HG03159 (cell line): ENCODE measurements at regions not wholly inside any gene's neighbourhood (a gene's known extent, or its start where the extent isn't known, plus 50 kb on each side); places are given as distances from the start of the nearest gene placed in this dataset.
"Not testable (repeated sequence)": the region's sequence is repeated elsewhere in the genome, so short reads cannot be mapped to it uniquely, and the experiment has no call there.

ENCODE experiments used
- ATAC-seq: cut with Tn5 transposase; IDR thresholded peaks from one replicate; pipeline ENCODE4 v1.9.1; 2021; ENCODE audit warnings: mild to moderate bottlenecking, moderate library complexity; ENCODE audit not compliant: unreplicated experiment

DNA sequence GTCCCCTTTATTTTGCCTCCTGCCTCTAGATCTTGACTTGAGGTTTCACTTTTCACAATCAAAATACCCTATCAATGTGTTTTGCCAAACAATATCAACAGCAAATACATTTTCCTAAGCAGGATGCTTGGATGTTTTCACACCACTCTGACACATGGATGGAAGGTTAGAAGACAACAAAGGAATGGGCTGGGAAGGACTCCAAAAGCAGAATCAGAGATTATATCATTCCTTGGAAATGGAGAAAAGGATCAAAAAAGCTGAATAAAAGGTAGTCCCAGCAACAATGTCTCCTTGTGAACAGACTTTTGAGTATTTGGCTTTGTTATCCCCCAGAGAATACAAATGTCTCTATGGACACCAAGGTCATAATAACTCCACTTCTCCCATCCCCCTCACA, 170.8 kb downstream of the ETAA1 start:
- ATAC-seq: no peak

DNA sequence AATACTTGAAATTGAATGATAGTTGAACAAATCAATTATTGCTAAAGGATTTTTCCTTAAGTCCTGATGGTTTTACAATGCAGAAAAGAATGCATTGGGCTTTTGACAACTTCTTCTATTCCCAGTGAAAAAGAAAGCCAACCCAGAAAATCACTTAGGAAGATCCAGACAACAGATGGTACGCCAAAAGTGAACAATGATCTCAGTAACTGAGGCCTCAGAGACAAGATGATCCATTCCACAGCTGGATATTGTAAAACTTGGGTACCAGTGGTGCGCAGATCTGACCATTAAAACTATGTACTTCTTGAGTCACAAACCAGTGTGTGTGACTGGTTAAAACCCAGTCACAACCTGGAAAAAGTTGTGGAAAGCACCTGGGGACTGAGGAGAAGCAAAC, 173.5 kb downstream of the ETAA1 start:
- no peak for ATAC-seq

DNA sequence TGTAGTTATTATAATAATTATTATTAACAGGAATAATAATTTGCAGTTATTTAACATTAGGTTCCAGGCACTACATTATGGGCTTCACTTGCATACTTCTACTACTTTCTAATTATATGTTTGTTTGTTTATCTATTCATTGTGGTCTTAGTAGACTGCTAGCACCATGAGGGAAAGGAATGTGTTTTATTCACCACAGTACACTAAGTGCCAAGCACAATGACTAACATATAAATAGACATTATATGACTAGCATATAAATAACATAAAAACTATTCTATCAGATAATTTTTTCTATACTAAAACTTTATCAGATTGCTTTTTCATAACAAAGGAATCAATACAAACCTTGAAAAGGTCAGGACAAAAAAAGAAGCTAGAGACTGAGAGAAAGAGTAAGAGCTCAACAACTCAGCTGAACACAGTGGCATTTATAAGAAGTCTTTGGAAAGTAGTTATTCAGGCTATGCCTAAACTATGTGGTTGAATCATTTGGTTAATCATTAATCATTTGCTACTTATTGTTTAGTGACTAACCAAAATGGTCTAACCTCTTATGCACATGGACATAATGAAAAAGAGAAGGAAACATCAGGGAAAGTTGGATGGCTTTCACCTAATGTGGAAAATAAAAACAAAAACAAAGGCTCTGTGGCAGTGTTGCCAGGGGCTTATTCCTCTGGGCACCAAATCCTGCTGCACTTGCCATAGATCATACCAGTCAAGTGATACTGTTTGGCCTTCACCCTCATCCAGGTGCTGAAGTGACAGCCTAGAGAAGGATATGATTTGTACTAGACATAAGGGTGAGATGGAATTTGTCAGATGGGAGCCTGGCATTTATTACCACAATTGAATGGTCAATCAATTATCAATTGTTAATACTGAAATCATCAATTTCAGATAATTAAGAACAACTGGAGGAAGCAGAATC, 174.9 kb downstream of the ETAA1 start:
- no peak for ATAC-seq

DNA sequence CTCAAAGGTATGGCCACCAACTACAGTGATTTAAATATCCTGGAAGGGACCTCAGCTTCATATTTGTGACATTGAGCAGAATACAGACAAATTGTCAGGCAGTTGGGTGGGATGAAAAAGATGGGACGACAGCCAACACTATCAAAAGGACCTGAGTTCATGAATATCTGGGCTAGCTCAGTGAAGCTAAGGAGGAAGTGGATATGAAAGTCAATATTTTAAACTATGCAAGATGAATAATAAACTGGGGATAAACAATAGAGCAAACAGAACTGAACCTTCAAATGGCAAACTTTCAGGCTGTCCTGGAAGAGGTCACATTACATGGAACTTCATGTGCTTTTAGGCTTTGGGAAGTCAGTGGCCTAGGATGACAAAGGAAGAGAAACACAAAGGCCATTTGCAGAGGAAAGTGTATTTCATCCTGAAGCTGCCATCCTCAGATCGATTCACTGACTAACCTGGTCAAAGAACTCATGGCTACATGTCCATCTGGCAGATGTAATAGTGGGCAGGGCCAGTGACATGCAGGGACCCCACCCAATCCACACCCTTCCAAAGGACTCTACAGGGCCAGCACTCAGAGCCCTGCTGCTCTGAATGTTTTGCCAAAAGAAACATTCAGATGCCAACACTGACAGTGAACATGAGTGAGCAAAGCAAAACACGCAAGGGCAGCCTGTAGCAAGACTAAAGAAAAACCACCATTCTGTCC, 175.7 kb downstream of the ETAA1 start:
- ATAC-seq: no peak

DNA sequence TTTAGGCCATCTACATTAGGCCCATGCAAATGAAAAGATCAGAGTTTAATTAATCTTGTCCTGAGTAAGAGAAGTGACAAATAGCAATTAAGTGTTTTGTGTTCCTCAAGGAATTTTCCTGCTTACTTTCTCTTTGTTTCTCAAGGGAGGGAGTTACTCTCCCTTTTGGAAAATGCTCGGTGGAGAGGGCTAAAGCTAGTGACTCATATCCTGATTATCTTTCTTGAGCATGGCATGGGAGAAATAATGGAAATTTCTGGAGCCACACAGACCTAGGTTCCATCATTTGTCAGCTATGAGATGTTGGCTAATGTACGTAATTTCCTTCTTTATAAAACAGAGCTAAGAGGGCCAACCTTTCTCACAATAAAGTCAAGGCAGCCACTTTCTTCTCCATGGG, 177.1 kb downstream of the ETAA1 start:
- ATAC-seq: no peak

DNA sequence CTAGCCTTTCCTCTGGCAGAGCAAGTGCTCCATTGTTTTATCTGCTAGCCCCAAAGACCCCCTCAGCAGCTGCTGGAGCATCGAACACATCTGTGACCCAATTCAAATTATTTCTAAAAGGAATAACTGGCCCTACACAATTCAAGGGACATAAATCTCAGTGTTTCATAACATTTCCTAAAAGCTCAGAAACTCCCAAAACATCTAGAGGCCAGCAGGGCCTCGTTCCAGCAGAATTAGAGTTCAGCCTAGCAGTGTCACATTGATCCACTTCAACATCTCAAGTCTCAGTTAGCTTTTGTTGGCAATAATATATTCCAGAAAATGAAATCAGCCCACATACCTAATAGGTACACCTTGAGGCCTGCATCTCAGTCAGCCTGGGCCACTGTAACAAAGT, 179.1 kb downstream of the ETAA1 start:
- ATAC-seq: no peak

DNA sequence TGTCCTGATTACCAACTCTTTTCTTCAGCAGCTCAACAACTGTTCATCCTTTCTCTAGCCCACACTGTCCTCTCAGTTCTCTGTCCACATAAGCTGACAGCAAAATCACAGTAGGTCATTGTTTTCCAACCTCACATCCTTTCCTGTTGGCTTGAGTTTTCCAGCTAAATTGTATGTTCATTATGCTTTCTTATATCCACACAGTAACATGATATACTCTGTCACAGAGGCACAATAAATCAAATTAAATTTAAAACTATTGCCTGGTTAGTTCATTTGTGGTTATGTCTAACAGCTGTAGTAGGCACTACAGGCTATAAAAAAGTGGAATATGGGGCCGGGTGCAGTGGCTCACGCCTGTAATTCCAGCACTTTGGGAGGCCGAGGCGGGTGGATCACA, 179.9 kb downstream of the ETAA1 start:
- ATAC-seq: no peak

DNA sequence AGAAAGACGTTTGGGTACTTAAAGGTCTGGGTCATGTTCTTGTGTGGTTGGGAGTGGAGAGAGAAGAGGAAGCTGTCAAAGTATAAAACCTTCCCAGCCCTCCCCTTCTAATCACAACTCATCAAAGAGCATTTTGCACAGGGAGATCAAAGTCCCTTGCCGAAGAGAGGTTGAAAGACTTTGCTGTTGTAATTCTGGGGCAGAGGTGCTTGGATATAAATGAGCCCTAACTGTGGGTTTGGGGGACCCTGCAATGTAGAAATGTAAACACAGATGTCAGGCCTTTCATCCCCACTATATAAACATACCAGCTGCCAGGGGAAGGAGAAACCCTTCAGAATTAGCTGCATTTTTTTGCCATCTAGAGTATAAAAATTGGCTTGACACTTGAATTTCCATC, 182.1 kb downstream of the ETAA1 start:
- ATAC-seq: no peak

DNA sequence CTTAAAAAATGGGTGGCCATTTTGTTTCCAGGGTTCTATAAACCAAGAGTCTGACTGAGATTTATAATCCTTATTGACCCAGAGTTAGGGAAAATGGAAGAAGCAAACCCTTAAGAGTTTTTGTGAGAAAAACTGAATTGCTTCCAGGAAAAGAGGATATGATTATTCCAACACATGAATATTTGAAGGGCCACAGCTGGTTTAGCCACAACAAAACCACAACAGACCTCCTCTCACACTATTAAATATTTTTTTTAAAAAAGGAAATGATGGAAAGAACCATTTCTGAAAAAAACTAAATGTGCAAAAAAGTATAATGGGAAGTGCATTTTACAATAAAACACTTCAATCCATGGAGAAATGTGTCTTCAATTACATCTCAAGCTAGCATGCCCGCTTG, 182.7 kb downstream of the ETAA1 start:
- ATAC-seq: no peak

DNA sequence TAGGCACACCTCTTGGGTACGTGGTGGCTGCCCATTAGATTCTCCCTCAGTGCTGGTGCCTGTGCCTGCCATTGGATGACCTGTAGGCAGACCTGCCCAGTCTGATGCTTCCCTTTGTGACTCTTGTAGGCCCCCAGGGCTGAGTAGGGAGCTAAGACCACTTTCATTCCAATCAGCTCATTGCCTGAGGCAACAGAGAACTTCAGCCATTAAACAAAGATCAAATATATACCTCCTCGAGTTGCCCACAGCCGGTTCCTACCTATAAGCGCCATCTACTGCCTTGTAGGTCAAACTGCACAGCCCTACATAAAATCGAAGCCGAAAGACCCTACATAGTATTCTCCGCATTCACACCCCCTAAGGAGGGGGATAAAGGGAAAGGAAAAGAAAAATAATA, 184.6 kb downstream of the ETAA1 start:
- ATAC-seq: no peak

DNA sequence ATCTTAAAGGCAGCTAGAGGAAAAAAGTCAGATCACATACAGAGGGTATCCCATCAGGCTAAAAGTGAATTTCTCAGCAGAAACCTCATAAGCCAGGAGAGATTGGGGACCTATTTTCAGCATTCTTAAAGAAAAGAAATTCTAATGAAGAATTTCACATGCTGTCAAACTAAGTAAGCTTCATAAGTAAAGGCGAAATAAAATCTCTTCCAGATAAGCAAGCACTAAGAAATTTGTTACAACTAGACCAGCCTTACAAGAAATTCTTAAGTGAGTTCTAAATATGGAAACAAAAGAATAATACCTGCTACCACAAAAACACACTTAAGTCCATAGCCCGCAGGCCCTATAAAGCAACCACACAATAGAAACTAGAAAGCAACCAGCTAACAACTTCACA, 186.1 kb downstream of the ETAA1 start:
- ATAC-seq: no peak

DNA sequence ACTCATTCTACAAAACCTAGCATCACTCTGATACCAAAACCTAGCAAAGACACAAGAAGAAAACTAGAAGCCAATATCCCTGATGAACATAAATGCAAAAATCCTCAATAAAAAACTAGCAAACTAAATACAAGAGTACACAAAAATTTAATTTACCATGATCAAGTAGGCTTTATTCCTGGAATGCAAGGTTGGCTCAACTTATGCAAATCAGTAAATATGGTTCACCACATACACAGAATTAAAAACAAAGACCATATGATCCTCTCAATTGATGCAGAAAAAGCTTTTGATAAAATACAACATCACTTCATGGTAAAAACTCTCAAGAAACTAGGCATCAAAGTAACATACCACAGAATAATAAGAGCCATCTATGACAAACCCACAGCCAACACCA, 188.3 kb downstream of the ETAA1 start:
- ATAC-seq: no peak

DNA sequence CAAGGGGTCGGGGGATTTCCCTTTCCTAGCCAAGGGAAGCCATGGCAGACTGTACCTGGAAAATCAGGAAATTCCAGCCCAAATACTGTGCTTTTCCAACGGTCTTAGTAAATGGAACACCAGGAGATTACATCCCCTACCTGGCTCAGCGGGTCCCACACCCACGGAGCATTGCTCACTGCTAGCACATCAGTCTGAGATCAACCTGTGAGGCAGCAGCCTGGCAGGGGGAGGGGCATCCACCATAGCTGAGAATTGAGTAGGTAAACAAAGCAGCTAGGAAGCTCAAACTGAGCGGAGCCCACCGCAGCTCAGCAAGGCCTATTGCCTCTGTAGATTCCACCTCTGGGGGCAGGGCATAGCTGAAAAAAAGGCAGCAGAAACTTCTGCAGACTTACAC, 192.0 kb downstream of the ETAA1 start:
- not testable (repeated sequence) for ATAC-seq

DNA sequence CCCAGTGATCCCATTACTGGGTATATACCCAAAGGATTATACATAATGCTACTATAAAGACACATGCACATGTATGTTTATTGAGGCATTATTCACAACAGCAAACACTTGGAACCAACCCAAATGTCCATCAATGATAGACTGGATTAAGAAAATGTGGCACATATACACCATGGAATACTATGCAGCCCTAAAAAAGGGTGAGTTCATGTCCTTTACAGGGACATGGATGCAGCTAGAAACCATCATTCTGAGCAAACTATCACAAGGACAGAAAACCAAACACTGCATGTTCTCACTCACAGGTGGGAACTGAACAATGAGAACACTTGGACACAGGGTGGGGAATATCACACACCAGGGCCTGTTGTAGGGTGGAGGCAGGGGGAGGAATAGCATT, 197.4 kb downstream of the ETAA1 start:
- not testable (repeated sequence) for ATAC-seq

DNA sequence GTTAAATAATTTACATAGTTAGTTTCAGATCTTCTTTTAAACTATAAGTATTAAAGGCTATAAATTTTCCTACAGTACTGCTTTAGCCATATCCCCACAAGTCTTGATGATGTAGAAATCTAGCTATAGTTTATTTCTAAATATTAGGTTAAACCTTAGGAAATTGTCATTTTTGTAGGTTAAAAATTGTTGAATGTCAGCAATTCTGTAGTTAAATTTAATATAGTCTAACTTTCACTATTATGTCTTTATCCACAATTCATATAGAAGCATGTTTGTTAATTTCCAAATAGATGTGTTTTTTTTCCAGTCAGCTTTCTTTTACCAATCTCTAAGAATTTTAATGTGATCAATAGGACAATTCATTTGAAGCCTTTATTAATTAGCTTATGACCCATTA, 199.7 kb downstream of the ETAA1 start:
- no peak for ATAC-seq

DNA sequence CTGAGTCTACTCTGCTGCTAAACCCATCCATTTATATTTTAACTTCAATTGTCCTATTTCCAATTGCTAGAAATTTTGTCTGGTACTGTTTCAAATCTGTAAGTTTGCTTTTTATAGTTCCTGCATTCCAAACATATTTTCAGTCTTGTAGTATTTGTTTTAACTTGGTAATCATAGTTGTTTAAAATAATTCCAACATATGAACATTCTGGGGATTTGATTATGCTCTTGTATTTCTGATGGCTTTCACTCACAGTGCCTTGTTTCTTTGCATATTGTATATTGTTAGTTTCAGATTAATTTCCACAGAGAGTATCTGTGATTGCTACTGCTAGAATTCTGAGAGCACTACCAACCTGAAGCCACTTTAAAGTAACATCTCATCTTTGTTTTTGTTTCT, 202.4 kb downstream of the ETAA1 start:
- ATAC-seq: no peak

DNA sequence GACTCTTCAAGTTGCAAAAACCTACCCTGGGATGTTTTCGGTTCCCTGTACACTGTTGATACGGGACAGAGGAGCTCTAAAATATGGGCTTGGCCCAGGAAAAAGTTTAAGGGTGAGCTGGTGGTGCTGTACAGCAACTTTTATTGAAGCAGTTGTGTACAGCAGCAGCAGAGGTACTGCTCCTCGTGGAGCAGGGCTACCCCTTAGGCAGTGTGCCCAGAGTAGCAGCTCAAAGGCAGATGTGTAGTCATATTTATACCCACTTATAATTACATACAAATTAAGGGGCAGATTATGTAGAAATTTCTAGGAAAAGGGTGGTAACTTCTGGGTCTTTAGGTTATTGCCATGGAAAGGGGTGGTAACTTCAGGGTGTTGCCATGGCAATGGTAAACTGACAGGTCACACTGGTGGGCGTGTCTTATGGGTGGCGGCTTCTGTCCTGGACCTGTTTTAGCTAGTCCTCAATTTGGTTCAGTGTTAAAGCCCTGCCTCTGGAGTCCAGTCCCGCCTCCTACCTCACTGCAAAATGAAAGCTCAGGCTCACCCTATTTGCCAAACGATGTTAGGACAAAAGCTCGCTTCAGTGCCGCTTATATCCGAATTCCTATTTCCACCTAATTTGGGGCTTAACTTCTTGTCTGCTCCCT, 203.2 kb downstream of the ETAA1 start:
- no peak for ATAC-seq

DNA sequence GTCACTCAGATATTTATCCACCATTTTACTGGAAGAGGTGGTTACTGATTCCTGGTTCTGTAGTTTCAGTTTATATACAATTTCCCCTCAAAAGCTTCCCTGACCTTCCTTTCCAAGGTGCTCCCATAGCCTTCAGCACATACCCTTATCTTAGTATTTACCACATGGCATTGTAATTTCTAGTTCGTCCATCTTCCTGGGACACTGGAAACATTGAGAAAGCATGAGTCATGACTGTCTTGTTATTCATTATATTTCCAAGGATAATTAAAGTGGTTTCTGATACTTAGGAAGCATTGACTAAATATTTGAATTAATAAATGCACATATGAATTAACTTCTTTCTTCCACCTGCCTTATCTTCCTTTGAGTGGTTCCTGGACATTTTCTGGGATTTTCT, 203.8 kb downstream of the ETAA1 start:
- ATAC-seq: no peak

DNA sequence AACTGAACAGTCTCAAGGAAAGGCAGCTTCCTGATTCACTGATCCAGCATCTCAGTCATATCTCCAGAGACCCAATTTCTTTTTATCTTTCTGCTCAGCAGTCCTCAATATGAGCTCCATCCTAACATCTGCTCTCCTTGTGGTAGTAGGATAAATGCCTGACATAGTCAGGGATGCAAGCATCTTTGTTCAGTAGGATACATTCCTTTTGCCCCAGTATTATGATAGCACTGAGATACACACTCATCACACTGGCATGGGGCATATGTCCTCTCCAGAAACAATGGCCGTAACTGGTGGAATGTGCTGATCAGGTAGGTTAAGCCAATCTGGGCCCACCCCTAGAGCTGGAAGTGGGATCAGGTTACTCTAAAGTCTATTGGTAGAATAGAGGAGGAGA, 207.2 kb downstream of the ETAA1 start:
- no peak for ATAC-seq

DNA sequence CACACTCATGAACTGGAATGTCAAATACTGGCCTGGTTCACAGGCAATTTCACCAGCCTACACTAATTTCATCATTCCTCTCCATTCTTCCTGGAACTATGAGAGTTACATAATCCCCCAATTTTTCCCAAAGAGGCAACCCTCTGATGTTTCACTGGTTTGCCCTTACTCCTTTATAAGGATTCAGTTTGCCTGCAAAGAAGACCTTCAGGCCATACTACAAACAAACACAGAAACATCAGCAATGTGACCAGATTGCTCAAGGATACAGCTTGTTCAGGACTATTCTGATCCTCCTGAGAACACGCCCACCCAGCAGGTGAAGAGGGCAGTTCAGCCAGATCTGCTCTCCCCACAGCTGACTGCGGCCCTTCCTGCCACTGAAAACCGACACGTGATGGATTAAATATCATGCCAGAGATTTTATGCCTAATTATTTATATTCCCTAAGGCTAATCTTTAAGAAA, 215.5 kb downstream of the ETAA1 start:
- ATAC-seq: no peak

DNA sequence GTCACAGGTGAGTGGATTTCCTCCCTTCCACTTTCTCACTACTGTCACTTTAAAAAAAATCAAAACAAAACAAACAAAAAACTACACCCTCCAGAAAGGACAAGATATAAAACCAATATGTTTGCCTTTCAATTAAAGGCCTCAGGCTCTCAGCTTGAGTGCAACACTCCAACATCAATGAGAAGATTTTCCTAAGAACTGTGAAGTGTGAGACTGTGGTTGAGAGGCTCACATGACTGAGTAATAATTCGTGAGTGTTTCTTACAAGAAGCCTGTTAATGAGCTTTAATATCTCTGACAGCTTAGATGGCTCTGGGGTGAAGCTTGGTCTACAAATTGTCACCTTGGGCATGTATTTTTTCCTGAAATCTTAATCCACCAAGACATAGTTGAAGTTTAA, 216.1 kb downstream of the ETAA1 start:
- no peak for ATAC-seq

DNA sequence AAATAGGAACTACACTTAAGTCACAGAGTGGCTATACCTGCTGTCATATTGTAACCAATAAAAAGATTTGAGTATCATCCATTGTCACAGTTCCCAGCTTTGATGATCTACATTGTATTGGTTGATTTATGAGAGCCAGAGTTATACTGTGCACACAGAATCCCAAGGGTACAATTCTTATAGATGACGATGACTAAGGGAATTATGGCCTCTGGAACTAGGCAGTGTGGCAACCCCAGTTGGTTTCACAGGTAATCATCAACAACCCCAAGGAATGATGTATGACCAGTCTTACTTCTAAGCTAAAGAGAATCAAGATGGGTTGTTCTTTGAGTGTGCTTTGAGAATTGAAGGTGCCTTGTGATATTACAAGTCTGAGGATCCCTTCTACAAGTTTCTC, 217.3 kb downstream of the ETAA1 start:
- ATAC-seq: no peak
